HepG2 (cell line): ENCODE measurements at regions not wholly inside any gene's neighbourhood (a gene's known extent, or its start where the extent isn't known, plus 50 kb on each side); places are given as distances from the start of the nearest gene placed in this dataset.

Source experiments
- ARNT2 ChIP-seq: sonication (generic); formaldehyde crosslinking; IDR thresholded peaks from 2 replicates; pipeline ENCODE4 v1.8.0; 2022; ENCODE audit warnings: mild to moderate bottlenecking, low read depth, missing genetic modification reagents, moderate library complexity
- CHD4 ChIP-seq: fragments of 200-600 bp; sonication (generic); IDR thresholded peaks from 2 replicates; pipeline ENCODE4 v1.7.0; 2017; ENCODE audit warnings: mild to moderate bottlenecking, low read length, borderline replicate concordance
- JUND ChIP-seq: sonication (generic); formaldehyde crosslinking; IDR thresholded peaks from 2 replicates; pipeline ENCODE4 v1.8.0; 2022; ENCODE audit warnings: mild to moderate bottlenecking, missing genetic modification reagents
- MEIS1 ChIP-seq: sonication (generic); formaldehyde crosslinking; IDR thresholded peaks from 2 replicates; pipeline ENCODE4 v1.9.0; 2021; ENCODE audit warnings: mild to moderate bottlenecking, missing genetic modification reagents, moderate library complexity, borderline replicate concordance
- PLRG1 ChIP-seq: fragments of 450-650 bp; conservative IDR thresholded peaks from 2 replicates; pipeline ENCODE4 v1.6.1; 2016
- SMARCE1 ChIP-seq: fragments of 450-650 bp; IDR thresholded peaks from 2 replicates; pipeline ENCODE4 v1.6.1; 2017; ENCODE audit warnings: borderline replicate concordance
- TGIF2 ChIP-seq: IDR thresholded peaks from 2 replicates; pipeline ENCODE4 v1.6.1; 2016; ENCODE audit warnings: control low read depth, missing compliant biosample characterization
- ZFP1 ChIP-seq: IDR thresholded peaks from 2 replicates; pipeline ENCODE4 v1.6.1; 2016
- ZNF10 ChIP-seq: sonication (generic); formaldehyde crosslinking; IDR thresholded peaks from 2 replicates; pipeline ENCODE4 v1.4.0; 2020; ENCODE audit warnings: mild to moderate bottlenecking, low read depth, missing genetic modification reagents, borderline replicate concordance
- ZNF234 ChIP-seq: sonication (generic); formaldehyde crosslinking; conservative IDR thresholded peaks from 2 replicates; pipeline ENCODE4 v1.5.1; 2020; ENCODE audit warnings: mild to moderate bottlenecking, missing genetic modification reagents
- ZNF264 ChIP-seq: sonication (generic); formaldehyde crosslinking; IDR thresholded peaks from 2 replicates; pipeline ENCODE4 v1.4.0; 2020; ENCODE audit warnings: missing genetic modification reagents
- ZNF703 ChIP-seq: sonication (generic); formaldehyde crosslinking; IDR thresholded peaks from 2 replicates; pipeline ENCODE4 v1.5.1; 2020; ENCODE audit warnings: missing genetic modification reagents, mild to moderate bottlenecking, moderate library complexity, borderline replicate concordance
- ZNF878 ChIP-seq: sonication (generic); formaldehyde crosslinking; IDR thresholded peaks from 2 replicates; pipeline ENCODE4 v1.8.1; 2023; ENCODE audit warnings: mild to moderate bottlenecking, missing genetic modification reagents, moderate library complexity
- TF ChIP-seq, protein P1 (sequence below): sonication (generic); formaldehyde crosslinking; IDR thresholded peaks from 2 replicates; pipeline ENCODE4 v1.8.1; 2023; ENCODE audit warnings: mild to moderate bottlenecking, moderate library complexity, missing genetic modification reagents
- TF ChIP-seq, protein P2 (sequence below): sonication (generic); formaldehyde crosslinking; IDR thresholded peaks from 2 replicates; pipeline ENCODE4 v1.4.0; 2020; ENCODE audit warnings: mild to moderate bottlenecking, low read depth, missing genetic modification reagents
- TF ChIP-seq, protein P3 (sequence below): IDR thresholded peaks from 2 replicates; pipeline ENCODE4 v1.6.1; 2016; ENCODE audit warnings: missing compliant biosample characterization, missing genetic modification reagents, borderline replicate concordance
- TF ChIP-seq, protein P4 (sequence below): sonication (generic); formaldehyde crosslinking; IDR thresholded peaks from 2 replicates; pipeline ENCODE4 v1.4.0; 2020; ENCODE audit warnings: low read depth, mild to moderate bottlenecking, missing genetic modification reagents
- TF ChIP-seq, protein P5 (sequence below): IDR thresholded peaks from 2 replicates; pipeline ENCODE4 v1.6.1; 2016; ENCODE audit warnings: missing biosample characterization, missing genetic modification reagents, low read depth
- TF ChIP-seq, protein P6 (sequence below): sonication (generic); formaldehyde crosslinking; IDR thresholded peaks from 2 replicates; pipeline ENCODE4 v1.9.0; 2021; ENCODE audit warnings: missing genetic modification reagents, borderline replicate concordance

DNA sequence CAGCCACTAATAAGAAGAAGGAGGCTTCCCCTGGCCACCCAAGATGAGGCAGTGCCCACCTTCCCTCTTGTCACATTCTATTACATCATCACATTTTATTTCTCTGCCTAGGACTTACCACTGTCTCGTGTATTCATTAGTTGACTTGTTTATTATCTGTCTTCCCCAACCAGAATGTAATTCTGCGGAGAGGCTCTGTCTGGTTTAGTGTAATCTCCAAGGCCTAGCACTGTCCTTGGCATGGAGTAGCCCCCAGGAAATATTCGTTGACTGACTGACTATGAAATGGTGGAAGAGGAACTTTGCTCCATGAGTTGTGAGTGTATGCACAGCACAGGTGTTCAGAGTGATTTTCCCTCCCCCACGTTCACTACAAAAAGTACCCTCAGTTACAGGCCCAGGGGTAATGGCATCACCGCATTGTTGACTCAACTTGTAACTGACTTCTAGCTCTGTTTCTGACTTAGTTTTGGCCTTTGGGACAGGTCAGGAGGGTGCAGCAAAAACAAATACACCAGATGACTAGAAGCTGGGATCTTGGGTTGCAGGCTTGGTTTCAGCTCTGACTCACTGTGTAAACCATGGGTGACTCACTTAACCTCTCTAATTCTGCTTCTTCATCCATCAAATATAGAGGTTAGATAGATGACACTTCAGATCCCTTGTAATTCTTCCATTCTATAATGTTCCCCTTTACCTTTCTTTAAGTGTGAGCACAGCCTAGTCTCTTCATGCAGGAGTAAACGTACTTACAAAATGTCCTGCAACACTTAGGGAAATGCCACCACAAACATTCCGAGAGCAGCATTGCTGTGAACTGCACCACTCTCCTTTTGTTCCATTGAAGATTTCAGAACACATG lies 229.7 kb downstream of the KCNRG start (continued):
- TF ChIP-seq, protein P1, sequence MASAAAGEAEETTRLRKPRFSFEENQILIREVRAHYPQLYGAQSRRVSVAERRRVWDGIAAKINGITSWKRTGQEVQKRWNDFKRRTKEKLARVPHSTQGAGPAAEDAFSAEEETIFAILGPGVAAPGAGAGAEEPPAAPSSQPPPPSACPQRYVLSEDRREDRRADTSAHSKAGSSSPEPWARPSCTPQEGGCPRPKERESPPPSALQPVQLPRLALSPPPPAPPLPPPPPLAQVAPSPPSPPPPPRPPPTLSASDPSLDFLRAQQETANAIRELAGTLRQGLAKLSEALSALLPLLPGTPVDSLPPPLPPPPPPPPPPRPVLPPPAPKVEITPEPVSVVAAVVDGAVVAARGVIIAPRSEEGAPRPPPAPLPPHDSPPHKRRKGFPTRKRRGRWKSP = 0 out of 2 replicates have a peak, but pooled peaks have one; percentile 63
- TF ChIP-seq ZFP1 (CRISPR knock-in tag) (no peak), ZNF878 (CRISPR knock-in tag) (peak; percentile 57; the same call in 1 of the 2 replicates), MEIS1 (CRISPR knock-in tag) (peak; percentile 88), ZNF703 (no peak), SMARCE1 (peak; percentile 70; the same call in 1 of the 2 replicates), JUND (CRISPR knock-in tag) (peak; percentile 98), ZNF10 (CRISPR knock-in tag) (no peak), TGIF2 (CRISPR knock-in tag) (no peak), ARNT2 (0 out of 2 replicates have a peak, but pooled peaks have one; percentile 51), CHD4 (peak; percentile 62; the same call in 1 of the 2 replicates), PLRG1 (no peak), ZNF234 (CRISPR knock-in tag) (no peak), ZNF264 (CRISPR knock-in tag) (peak; percentile 87; the same call in 1 of the 2 replicates)
- TF ChIP-seq, protein P2, sequence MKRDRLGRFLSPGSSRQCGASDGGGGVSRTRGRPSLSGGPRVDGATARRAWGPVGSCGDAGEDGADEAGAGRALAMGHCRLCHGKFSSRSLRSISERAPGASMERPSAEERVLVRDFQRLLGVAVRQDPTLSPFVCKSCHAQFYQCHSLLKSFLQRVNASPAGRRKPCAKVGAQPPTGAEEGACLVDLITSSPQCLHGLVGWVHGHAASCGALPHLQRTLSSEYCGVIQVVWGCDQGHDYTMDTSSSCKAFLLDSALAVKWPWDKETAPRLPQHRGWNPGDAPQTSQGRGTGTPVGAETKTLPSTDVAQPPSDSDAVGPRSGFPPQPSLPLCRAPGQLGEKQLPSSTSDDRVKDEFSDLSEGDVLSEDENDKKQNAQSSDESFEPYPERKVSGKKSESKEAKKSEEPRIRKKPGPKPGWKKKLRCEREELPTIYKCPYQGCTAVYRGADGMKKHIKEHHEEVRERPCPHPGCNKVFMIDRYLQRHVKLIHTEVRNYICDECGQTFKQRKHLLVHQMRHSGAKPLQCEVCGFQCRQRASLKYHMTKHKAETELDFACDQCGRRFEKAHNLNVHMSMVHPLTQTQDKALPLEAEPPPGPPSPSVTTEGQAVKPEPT (CRISPR knock-in tag) = 0 out of 2 replicates have a peak, but pooled peaks have one; percentile 20
- TF ChIP-seq, protein P3, sequence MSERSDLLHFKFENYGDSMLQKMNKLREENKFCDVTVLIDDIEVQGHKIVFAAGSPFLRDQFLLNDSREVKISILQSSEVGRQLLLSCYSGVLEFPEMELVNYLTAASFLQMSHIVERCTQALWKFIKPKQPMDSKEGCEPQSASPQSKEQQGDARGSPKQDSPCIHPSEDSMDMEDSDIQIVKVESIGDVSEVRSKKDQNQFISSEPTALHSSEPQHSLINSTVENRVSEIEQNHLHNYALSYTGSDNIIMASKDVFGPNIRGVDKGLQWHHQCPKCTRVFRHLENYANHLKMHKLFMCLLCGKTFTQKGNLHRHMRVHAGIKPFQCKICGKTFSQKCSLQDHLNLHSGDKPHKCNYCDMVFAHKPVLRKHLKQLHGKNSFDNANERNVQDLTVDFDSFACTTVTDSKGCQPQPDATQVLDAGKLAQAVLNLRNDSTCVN (CRISPR knock-in tag) = no peak; the same call in 1 of the 2 replicates
- TF ChIP-seq, protein P4, sequence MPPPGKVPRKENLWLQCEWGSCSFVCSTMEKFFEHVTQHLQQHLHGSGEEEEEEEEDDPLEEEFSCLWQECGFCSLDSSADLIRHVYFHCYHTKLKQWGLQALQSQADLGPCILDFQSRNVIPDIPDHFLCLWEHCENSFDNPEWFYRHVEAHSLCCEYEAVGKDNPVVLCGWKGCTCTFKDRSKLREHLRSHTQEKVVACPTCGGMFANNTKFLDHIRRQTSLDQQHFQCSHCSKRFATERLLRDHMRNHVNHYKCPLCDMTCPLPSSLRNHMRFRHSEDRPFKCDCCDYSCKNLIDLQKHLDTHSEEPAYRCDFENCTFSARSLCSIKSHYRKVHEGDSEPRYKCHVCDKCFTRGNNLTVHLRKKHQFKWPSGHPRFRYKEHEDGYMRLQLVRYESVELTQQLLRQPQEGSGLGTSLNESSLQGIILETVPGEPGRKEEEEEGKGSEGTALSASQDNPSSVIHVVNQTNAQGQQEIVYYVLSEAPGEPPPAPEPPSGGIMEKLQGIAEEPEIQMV = 0 out of 2 replicates have a peak, but pooled peaks have one; percentile 58
- TF ChIP-seq, protein P5, sequence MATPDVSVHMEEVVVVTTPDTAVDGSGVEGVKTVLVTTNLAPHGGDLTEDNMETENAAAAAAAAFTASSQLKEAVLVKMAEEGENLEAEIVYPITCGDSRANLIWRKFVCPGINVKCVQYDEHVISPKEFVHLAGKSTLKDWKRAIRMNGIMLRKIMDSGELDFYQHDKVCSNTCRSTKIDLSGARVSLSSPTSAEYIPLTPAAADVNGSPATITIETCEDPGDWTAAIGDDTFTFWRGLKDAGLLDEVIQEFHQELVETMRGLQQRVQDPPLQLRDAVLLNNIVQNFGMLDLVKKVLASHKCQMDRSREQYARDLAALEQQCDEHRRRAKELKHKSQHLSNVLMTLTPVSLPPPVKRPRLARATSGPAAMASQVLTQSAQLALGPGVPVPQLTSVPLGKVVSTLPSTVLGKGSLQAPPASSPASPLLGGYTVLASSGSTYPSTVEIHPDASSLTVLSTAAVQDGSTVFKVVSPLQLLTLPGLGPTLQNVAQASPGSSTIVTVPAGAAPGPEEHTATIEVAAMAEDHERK (CRISPR knock-in tag) = no peak
- TF ChIP-seq, protein P6, sequence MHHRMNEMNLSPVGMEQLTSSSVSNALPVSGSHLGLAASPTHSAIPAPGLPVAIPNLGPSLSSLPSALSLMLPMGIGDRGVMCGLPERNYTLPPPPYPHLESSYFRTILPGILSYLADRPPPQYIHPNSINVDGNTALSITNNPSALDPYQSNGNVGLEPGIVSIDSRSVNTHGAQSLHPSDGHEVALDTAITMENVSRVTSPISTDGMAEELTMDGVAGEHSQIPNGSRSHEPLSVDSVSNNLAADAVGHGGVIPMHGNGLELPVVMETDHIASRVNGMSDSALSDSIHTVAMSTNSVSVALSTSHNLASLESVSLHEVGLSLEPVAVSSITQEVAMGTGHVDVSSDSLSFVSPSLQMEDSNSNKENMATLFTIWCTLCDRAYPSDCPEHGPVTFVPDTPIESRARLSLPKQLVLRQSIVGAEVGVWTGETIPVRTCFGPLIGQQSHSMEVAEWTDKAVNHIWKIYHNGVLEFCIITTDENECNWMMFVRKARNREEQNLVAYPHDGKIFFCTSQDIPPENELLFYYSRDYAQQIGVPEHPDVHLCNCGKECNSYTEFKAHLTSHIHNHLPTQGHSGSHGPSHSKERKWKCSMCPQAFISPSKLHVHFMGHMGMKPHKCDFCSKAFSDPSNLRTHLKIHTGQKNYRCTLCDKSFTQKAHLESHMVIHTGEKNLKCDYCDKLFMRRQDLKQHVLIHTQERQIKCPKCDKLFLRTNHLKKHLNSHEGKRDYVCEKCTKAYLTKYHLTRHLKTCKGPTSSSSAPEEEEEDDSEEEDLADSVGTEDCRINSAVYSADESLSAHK (CRISPR knock-in tag) = no peak
